Activated naive CD4-positive, alpha-beta T cell treated with anti-CD3 and anti-CD28 coated beads, Interleukin-2, amount 50 U/mL, for 24 hours (primary cell): ENCODE measurements at regions not wholly inside any gene's neighbourhood (a gene's known extent, or its start where the extent isn't known, plus 50 kb on each side); places are given as distances from the start of the nearest gene placed in this dataset.
"Not testable (repeated sequence)": the region's sequence is repeated elsewhere in the genome, so short reads cannot be mapped to it uniquely, and the experiment has no call there.

Experiments used
- H3K27ac Mint-ChIP-seq: one replicate; pipeline ENCODE4 v1.8.0; 2021; ENCODE audit warnings: mild to moderate bottlenecking, mixed read lengths
- H3K27me3 Mint-ChIP-seq: one replicate; pipeline ENCODE4 v1.8.0; 2021; ENCODE audit warnings: mixed read lengths
- H3K36me3 Mint-ChIP-seq: one replicate; pipeline ENCODE4 v1.8.0; 2021; ENCODE audit warnings: mixed read lengths
- H3K4me1 Mint-ChIP-seq: one replicate; pipeline ENCODE4 v1.8.0; 2021; ENCODE audit warnings: mixed read lengths
- H3K4me3 Mint-ChIP-seq: one replicate; pipeline ENCODE4 v1.8.0; 2021; ENCODE audit warnings: mild to moderate bottlenecking, mixed read lengths
- H3K9me3 Mint-ChIP-seq: one replicate; pipeline ENCODE4 v1.8.0; 2021; ENCODE audit warnings: mixed read lengths

DNA sequence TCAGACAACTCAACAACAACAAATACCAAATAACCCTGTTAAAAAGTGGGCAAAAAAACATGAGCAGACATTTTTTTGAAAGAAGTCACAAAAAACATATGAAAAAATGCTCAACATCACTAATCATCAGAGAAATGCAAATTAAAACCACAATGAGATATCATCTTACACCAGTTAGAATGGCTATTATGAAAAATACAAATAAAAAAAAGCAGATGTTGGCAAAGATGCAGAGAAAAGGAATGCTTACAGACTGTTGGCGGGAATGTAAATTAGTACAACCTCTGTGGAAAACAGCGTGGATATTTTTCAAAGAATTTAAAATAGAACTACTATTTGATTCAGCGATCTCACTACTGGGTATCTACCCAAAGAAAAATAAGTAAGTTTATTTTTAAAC, 114.0 kb downstream of the SLC38A4 start:
- Mint-ChIP-seq H3K36me3 (peaks cover 1% of the 10 kb centered on the region), H3K9me3 (peaks cover 5% of the 10 kb centered on the region), H3K4me3 (no peak overlapping the region), H3K27me3 (peaks cover 2% of the 10 kb centered on the region), H3K27ac (no peak overlapping the region), H3K4me1 (no peaks in the 10 kb centered on the region)

DNA sequence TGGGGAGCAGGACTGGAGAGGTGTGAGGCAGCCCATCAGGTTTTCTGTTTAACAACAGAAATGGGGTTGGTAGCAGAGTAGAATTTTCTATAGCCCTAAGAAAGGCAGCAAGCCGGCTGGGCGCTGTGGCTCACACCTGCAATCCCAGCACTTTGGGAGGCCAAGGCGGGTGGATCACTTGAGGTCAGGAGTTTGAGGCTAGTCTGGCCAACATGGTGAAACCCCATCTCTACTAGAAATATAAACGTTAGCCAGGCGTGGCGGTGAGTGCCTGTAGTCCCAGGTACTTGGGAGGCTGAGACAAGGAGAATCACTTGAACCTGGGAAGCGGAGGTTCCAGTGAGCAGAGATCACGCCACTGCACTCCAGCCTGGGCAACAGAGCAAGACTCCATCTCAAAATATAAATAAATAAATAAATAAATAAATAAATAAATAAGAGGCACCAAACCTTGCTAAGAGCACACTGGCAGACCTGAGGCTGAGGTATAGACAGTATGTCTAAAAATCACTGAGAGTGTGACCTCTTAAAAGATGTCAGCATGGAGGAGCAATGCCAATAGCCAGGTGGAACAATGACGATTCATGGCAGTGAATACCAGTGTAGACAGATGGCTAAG, 115.6 kb downstream of the SLC38A4 start:
- Mint-ChIP-seq H3K27me3 (peaks cover 2% of the 10 kb centered on the region), H3K36me3 (peaks cover 1% of the 10 kb centered on the region), H3K9me3 (no peaks in the 10 kb centered on the region), H3K4me1 (no peaks in the 10 kb centered on the region), H3K4me3 (no peak overlapping the region), H3K27ac (no peak overlapping the region)

DNA sequence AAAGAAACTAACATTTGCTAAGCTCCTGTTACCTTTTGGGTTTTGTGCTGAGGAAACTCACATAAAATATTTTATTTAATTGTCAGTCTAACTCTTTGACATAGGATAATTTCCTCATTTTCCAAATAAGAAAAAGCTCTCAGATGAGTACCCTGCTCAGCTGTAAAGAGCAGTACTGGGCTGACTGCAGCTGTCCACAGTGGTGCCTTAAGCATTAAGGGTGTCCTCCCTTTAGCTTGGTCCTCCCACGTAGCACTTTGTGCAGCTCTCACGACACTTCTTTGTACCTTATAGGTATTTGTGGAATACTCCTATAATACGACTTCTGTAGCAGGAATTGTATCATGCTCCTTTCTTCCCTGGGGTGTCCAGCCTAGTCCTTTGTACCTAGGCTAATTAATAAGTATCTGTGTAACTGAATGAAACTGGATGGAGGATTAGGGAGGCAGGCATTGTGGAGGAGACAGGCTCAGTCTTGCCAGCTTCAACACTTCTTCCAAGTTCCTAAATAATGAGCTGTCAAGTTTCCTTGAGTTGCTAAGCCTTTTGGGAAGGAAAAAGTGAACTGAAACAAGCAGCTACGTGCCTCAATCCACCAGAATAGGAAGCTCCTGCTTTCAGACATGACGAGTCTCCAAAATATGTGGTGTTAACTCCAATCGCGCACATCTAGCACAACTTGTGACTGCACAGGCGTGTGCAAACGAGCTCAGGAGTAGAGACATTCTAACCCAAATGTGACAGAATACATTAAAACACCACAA, 123.0 kb downstream of the SLC38A4 start:
- peaks cover 4% of the 10 kb centered on the region for H3K27me3 Mint-ChIP-seq
- no peak overlapping the region for H3K4me3 Mint-ChIP-seq
- H3K36me3 Mint-ChIP-seq: peaks cover 6% of the 10 kb centered on the region
- peaks cover 4% of the 10 kb centered on the region for H3K9me3 Mint-ChIP-seq
- no peak overlapping the region for H3K27ac Mint-ChIP-seq
- H3K4me1 Mint-ChIP-seq: no peaks in the 10 kb centered on the region

DNA sequence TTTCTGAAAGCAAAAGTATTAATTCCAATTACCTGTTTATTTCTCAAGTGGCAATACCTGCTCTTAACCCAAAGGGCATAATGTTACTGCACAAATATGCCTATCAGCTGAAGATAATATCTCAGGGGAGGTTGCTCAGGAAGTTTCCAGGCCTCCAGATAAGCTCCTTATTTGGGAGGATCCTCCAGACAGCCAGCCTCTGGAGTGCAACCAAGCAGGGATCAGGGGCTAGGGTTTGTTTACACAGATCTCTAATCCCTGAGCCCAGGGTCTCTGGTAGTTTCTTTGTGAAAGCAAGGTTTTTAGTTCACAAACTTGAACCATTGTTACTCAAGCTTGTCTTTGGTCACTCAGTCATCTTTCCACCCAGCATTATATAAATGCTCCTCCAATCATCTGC, 124.4 kb downstream of the SLC38A4 start:
- no peak overlapping the region for H3K4me3 Mint-ChIP-seq
- H3K36me3 Mint-ChIP-seq: peaks cover 4% of the 10 kb centered on the region
- H3K9me3 Mint-ChIP-seq: peaks cover 5% of the 10 kb centered on the region
- H3K27me3 Mint-ChIP-seq: peaks cover 4% of the 10 kb centered on the region
- H3K27ac Mint-ChIP-seq: no peak overlapping the region
- no peaks in the 10 kb centered on the region for H3K4me1 Mint-ChIP-seq

DNA sequence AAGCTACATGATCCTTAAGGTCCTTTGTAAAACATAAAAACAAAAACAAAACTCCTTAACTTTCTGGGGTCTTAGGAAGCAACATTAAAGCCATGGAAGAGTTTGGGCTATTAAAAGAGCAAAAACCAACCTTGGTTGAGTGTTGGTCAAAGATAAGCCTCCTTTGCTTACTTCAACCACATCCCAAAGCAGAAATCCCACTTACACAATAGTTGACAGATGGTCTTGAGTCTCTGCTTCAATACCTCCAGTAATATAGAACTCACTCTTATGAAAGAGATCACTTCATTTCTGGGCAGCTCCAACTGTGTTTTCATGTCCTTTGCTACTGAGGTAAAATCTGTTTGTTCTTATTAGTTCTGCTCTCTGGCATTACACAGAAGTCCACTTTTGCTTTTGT, 125.8 kb downstream of the SLC38A4 start:
- peaks cover 5% of the 10 kb centered on the region for H3K9me3 Mint-ChIP-seq
- no peak overlapping the region for H3K27ac Mint-ChIP-seq
- H3K4me1 Mint-ChIP-seq: no peaks in the 10 kb centered on the region
- H3K36me3 Mint-ChIP-seq: peaks cover 4% of the 10 kb centered on the region
- peaks cover 4% of the 10 kb centered on the region for H3K27me3 Mint-ChIP-seq
- no peak overlapping the region for H3K4me3 Mint-ChIP-seq

DNA sequence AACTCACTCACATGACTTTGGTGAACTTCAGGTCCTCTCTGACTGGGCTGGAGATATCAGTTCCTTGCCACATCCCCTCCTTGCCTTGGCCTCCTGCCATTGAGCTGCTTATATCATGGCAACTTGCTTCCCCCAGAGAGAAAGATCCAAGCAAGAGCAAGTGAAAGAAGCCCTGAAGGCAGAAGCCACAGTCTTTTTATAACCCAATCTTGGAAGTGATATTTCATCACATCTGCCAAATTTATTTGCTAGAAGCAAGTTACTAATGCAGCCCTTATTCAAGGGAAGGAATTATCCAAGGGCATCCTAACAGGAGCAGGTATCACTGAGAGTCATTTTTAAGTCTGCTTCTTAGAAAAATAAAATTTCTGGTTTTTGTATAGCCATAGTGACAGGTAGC, 127.8 kb downstream of the SLC38A4 start:
- Mint-ChIP-seq H3K9me3 (peaks cover 5% of the 10 kb centered on the region), H3K4me1 (no peaks in the 10 kb centered on the region), H3K27ac (no peak overlapping the region), H3K4me3 (no peak overlapping the region), H3K36me3 (peaks cover 4% of the 10 kb centered on the region), H3K27me3 (peaks cover 4% of the 10 kb centered on the region)

DNA sequence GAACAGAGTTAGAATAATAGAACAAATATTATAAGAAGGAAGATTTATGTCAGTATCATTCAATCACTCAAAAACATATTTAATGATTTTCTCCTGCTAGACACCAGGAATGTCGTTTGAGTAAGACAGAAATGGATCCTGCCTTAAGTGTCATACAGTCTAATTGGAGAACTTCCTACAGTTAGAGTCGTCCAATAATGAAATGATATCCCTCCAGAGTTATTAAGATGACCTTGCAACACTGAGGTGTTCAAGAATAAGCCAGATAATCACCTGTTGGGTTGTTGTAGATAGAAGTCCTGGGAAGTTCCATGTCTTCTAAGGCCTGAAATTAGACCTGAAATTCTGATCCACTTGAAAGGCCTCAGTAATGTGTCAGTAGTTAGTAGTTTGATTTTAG, 132.3 kb downstream of the SLC38A4 start:
- Mint-ChIP-seq H3K4me1 (no peaks in the 10 kb centered on the region), H3K9me3 (peaks cover 9% of the 10 kb centered on the region), H3K27ac (no peak overlapping the region), H3K36me3 (peaks cover 5% of the 10 kb centered on the region), H3K4me3 (no peak overlapping the region), H3K27me3 (peaks cover 2% of the 10 kb centered on the region)

DNA sequence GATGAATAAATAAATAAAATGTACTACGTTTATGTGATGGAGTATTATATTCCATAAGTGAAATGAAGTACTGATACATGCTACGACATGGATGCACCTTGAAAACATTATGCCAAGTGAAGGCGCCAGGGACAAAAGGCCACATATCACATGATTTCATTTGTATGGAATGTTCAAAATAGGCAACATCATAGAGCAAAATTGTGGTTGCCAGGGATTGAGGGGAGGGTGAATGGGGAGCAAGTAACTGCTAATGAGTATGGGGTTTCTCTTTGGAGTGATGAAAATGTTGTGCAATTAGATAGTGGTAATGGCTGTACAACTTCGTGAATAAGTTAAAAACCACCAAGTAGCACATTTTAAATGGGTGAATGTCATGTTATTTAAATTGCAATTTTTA, 132.8 kb downstream of the SLC38A4 start:
- Mint-ChIP-seq H3K27ac (no peak overlapping the region), H3K4me3 (no peak overlapping the region), H3K4me1 (no peaks in the 10 kb centered on the region), H3K27me3 (no peaks in the 10 kb centered on the region), H3K36me3 (peaks cover 3% of the 10 kb centered on the region), H3K9me3 (peaks cover 8% of the 10 kb centered on the region)

DNA sequence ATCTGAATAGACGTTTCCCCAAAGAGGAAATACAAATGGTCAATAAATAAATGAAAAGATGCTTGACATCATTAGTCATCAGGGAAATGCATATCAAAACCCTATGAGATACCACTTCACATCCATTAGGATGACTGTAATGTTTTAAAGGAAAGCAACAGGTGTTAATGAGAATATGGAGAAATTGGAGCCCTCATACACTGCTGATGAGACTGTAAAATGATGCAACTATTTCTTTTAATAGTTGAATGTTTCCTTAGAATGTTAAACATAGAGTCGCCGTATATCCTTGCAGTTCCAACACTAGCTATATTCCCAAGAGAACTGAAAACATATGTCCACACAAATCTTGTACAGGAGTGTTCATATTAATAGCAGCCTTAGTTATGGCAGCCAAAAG, 133.2 kb downstream of the SLC38A4 start:
- H3K36me3 Mint-ChIP-seq: peaks cover 3% of the 10 kb centered on the region
- H3K27ac Mint-ChIP-seq: no peak overlapping the region
- H3K4me3 Mint-ChIP-seq: no peak overlapping the region
- H3K4me1 Mint-ChIP-seq: no peaks in the 10 kb centered on the region
- peaks cover 4% of the 10 kb centered on the region for H3K9me3 Mint-ChIP-seq
- H3K27me3 Mint-ChIP-seq: no peaks in the 10 kb centered on the region

DNA sequence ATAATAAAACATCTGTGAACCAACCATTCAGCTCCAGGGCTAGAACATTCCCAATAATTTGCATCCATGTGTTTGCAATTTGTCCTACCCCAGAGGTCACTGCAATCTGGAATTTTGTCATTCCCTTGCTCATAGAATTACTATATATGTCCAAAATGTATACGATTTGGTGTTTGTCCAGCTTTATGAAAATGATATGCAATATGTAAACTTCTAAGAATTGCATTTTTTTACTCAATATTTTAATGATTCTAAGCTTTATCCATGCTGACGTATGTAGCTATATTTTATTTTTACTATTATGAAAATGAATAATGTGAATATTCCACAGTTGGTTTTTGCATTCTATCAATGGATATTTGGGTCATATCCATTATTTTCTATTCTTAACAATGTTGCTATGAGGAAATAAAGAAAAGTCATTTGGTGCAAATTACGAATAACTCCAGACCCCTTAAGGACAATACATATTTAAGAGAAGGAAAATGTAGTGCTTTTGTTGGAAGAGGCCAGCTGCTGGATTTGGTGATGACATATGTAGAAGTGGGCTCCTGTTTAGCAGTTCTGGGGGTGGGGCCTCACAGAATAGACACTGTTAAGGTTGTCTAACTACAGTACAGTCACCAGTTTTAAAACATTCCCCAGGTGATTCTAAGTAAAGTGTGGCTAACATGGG, 139.4 kb downstream of the SLC38A4 start:
- Mint-ChIP-seq H3K4me3 (no peak overlapping the region), H3K9me3 (peaks cover 8% of the 10 kb centered on the region), H3K4me1 (no peaks in the 10 kb centered on the region), H3K36me3 (peaks cover 10% of the 10 kb centered on the region), H3K27ac (no peak overlapping the region), H3K27me3 (no peaks in the 10 kb centered on the region)

DNA sequence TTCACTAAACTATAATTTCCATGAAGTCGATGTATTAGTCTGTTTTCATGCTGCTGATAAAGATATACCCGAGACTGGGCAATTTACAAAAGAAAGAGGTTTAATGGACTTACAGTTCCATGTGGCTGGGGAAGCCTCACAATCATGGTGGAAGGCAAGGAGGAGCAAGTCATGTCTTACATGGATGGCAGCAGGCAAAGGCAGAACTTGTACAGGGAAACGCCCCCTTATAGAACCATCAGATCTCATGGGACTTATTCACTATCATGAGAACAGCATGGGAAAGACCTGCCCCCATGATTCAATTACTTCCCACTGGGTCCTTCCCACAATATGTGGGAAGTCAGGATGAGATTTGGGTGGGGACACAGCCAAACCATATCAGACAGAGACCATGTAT, 141.6 kb downstream of the SLC38A4 start:
- H3K36me3 Mint-ChIP-seq: peaks cover 10% of the 10 kb centered on the region
- H3K27ac Mint-ChIP-seq, H3K4me3 Mint-ChIP-seq, H3K9me3 Mint-ChIP-seq, H3K27me3 Mint-ChIP-seq, H3K4me1 Mint-ChIP-seq: not testable (repeated sequence)

DNA sequence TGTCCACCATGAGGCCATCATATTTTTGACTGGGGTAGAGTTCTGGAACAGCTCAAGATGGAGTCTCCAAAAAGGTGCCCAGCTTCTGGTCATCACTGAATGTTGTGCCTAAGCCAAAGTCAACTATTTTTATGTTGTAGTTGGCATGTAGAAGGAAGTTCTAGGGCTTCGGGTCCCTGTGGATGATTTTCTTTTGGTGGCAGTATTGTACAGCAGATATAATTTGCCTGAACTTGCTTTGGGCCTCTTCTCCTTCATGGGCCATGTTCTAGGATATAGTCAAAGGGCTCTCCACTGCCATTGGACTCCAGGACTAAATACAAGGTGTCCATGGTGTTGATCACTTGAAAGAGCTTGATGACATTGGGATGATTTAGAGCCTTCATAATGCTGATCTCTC, 143.6 kb downstream of the SLC38A4 start:
- Mint-ChIP-seq H3K27ac (no peak overlapping the region), H3K4me3 (no peak overlapping the region)

DNA sequence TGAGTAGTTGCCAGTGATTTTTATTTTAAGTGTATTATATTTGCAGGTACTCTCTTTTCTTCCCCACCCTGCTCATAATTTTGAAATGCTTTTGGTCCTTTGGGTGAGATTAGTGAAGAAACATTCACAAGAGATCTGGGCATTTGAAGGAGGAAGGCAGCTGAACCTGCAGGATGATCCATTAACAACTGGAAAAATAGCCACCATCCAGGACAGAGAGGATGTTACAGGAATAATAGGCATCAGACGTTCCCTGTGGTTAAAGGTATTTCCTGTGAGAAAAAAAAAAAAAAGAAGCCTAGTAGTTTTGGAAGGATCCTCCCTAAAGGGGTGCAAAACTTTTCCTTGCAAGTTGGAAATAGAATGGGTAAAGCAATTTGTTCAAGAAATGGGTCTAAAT, 145.3 kb downstream of the SLC38A4 start:
- H3K27ac Mint-ChIP-seq: no peak overlapping the region
- H3K4me3 Mint-ChIP-seq: no peak overlapping the region
- H3K4me1 Mint-ChIP-seq: peaks cover 2% of the 10 kb centered on the region
- peaks cover 7% of the 10 kb centered on the region for H3K36me3 Mint-ChIP-seq
- H3K9me3 Mint-ChIP-seq: peaks cover 4% of the 10 kb centered on the region
- no peaks in the 10 kb centered on the region for H3K27me3 Mint-ChIP-seq

More for the DNA sequence above, 143.6 kb downstream of the SLC38A4 start:
- H3K9me3 Mint-ChIP-seq: peaks cover 4% of the 10 kb centered on the region
- peaks cover 7% of the 10 kb centered on the region for H3K36me3 Mint-ChIP-seq
- H3K27me3 Mint-ChIP-seq: no peaks in the 10 kb centered on the region
- H3K4me1 Mint-ChIP-seq: no peaks in the 10 kb centered on the region

DNA sequence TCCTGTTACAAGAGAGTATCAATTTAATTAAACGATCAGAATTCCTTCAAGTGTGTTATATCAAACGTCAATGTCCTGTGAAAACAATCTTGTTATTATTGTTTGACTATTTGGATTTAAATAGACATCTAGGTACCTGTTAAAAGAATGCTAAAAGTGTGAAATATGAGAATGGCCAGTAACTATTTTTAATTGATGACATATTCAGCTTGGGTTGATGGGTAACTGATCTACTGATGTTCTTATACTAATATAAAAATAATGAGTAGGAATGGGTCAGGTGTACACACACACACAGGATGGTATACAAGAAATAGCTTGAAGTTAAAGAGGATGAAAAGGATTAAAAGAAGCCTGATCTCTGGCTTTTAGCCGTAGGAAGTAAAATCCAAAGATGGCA, 146.0 kb downstream of the SLC38A4 start:
- Mint-ChIP-seq H3K9me3 (peaks cover 4% of the 10 kb centered on the region), H3K4me1 (peaks cover 7% of the 10 kb centered on the region), H3K27me3 (no peaks in the 10 kb centered on the region), H3K36me3 (peaks cover 6% of the 10 kb centered on the region), H3K4me3 (no peak overlapping the region), H3K27ac (no peak overlapping the region)

DNA sequence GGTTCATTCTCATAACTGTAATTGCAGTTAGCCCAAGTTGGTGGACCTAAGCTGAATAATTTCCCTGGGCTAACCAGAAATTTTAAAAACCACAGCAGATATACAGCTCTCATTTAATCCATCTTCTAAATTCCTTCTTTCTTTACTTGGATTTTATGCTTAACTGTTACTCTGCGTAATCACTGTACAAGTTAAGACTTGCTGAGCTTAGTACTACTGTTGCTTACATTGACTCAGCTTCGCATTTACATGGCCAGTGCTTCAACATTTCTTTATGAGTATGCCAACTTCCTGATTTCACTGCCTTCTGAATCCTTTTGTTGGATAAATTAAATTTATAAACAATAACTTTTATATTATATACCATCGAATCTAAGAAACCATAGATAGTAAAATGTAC, 147.4 kb downstream of the SLC38A4 start:
- Mint-ChIP-seq H3K27me3 (no peaks in the 10 kb centered on the region), H3K4me3 (no peak overlapping the region), H3K36me3 (peaks cover 2% of the 10 kb centered on the region), H3K4me1 (peaks cover 7% of the 10 kb centered on the region), H3K27ac (no peak overlapping the region), H3K9me3 (no peaks in the 10 kb centered on the region)

DNA sequence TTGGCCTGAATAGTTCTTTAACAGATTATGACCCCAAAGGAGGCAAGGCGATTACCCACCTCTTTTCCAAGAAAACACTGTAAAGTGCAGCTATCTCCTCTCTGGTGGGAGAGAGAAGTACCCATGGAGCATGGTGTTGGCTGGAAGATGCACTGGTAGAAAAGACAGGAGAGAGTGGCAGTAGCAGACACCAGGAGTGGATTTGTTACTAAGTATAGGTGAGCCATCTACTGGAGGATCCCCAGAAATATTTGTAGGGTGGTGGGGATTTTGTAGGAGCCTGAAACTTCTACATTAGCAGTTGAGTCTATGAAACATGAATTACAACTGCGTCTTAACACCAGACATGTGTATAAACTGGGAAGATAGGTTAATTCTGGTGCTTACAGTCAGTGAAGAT, 148.0 kb downstream of the SLC38A4 start:
- H3K9me3 Mint-ChIP-seq: no peaks in the 10 kb centered on the region
- H3K27me3 Mint-ChIP-seq: no peaks in the 10 kb centered on the region
- H3K4me1 Mint-ChIP-seq: peaks cover 7% of the 10 kb centered on the region
- H3K4me3 Mint-ChIP-seq: no peak overlapping the region
- H3K27ac Mint-ChIP-seq: no peak overlapping the region
- H3K36me3 Mint-ChIP-seq: no peaks in the 10 kb centered on the region
